DOHH2 (cell line): ENCODE measurements at regions not wholly inside any gene's neighbourhood (a gene's known extent, or its start where the extent isn't known, plus 50 kb on each side); places are given as distances from the start of the nearest gene placed in this dataset.

Source experiments
- EZH2phosphoT487 ChIP-seq: fragments of 200-600 bp; sonication (generic); IDR thresholded peaks from 2 replicates; pipeline ENCODE4 v1.6.1; 2017; ENCODE audit warnings: borderline replicate concordance, mild to moderate bottlenecking, antibody characterized with exemption, low read length, moderate library complexity, mixed read lengths
- TF ChIP-seq, protein P1 (sequence below): fragments of 200-600 bp; sonication (generic); IDR thresholded peaks from one replicate; pipeline ENCODE4 v1.5.1; 2014; ENCODE audit warnings: antibody characterized with exemption, mild to moderate bottlenecking, low read depth, low read length; ENCODE audit not compliant: poor library complexity, severe bottlenecking

DNA sequence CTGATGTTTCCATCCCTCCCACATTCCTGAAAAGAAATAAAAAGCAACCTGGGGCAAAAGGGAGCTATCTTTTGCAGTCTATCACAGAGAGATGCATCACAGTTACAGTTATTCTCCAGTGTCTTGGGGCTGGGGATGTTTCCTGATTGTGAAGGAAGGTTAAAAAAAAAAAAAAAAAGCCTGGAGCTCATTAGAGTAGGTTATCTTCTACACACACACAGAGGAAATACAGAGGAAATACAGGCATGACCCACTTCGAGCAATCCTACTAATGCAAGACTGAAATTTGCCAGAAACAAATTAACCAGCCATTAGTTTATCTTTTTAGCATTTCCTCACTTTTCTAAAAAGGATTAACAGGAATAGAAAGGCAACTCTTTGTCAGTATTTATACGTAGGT lies 89.4 kb upstream of the CLMP start:
- TF ChIP-seq, protein P1, sequence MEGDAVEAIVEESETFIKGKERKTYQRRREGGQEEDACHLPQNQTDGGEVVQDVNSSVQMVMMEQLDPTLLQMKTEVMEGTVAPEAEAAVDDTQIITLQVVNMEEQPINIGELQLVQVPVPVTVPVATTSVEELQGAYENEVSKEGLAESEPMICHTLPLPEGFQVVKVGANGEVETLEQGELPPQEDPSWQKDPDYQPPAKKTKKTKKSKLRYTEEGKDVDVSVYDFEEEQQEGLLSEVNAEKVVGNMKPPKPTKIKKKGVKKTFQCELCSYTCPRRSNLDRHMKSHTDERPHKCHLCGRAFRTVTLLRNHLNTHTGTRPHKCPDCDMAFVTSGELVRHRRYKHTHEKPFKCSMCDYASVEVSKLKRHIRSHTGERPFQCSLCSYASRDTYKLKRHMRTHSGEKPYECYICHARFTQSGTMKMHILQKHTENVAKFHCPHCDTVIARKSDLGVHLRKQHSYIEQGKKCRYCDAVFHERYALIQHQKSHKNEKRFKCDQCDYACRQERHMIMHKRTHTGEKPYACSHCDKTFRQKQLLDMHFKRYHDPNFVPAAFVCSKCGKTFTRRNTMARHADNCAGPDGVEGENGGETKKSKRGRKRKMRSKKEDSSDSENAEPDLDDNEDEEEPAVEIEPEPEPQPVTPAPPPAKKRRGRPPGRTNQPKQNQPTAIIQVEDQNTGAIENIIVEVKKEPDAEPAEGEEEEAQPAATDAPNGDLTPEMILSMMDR, result no peak
- TF ChIP-seq EZH2phosphoT487, result no peak
